ENCODE measurements at regions not wholly inside any gene's neighbourhood (a gene's known extent, or its start where the extent isn't known, plus 50 kb on each side); places are given as distances from the start of the nearest gene placed in this dataset.

GRCh38 chr15:70557521-70558258 is 205.7 kb downstream of the UACA start:
- intact Hi-C loops (cut with micrococcal nuclease), result no loop called here

GRCh38 chr15:70556779-70557178 is 206.6 kb downstream of the UACA start:
- intact Hi-C loops (cut with micrococcal nuclease), result no loop called here

- intact Hi-C loops (cut with micrococcal nuclease), result no loop called here
Measured at GRCh38 chr15:70556151-70556741, 207.1 kb downstream of the UACA start.

- intact Hi-C loops (cut with micrococcal nuclease), result no loop called here
Measured at GRCh38 chr15:70555713-70556112, 207.6 kb downstream of the UACA start.

GRCh38 chr15:70547846-70548487 is 215.4 kb downstream of the UACA start:
- intact Hi-C loops (cut with micrococcal nuclease), result no loop called here

- intact Hi-C loops (cut with micrococcal nuclease), result no loop called here
Measured at GRCh38 chr15:70545526-70545925, 217.8 kb downstream of the UACA start.

GRCh38 chr15:70541511-70541910 is 221.8 kb downstream of the UACA start:
- intact Hi-C loops (cut with micrococcal nuclease), result no loop called here

- intact Hi-C loops (cut with micrococcal nuclease), result no loop called here
Measured at GRCh38 chr15:70539912-70540530, 223.3 kb downstream of the UACA start.

- intact Hi-C loops (cut with micrococcal nuclease), result no loop called here
Measured at GRCh38 chr15:70539409-70539808, 223.9 kb downstream of the UACA start.

GRCh38 chr15:70538278-70538677 is 225.1 kb downstream of the UACA start:
- intact Hi-C loops (cut with micrococcal nuclease), result no loop called here

- intact Hi-C loops (cut with micrococcal nuclease), result loop anchor here (2.0 kb wide), 1 partner anchor 137 kb away; no protein-coding TSS in a partner anchor
Measured at GRCh38 chr15:70535955-70536338, 227.4 kb downstream of the UACA start.

- intact Hi-C loops (cut with micrococcal nuclease), result loop anchor here (2.0 kb wide), 1 partner anchor 137 kb away; no protein-coding TSS in a partner anchor
Measured at GRCh38 chr15:70535071-70535954, 228.0 kb downstream of the UACA start.

- intact Hi-C loops (cut with micrococcal nuclease), result loop anchor here (2.0 kb wide), 1 partner anchor 139 kb away; no protein-coding TSS in a partner anchor
Measured at GRCh38 chr15:70533931-70534742, 229.2 kb downstream of the UACA start.

GRCh38 chr15:70532531-70533186 is 230.7 kb downstream of the UACA start:
- intact Hi-C loops (cut with micrococcal nuclease), result no loop called here

GRCh38 chr15:70531576-70531975 is 231.8 kb downstream of the UACA start:
- intact Hi-C loops (cut with micrococcal nuclease), result no loop called here

GRCh38 chr15:70530906-70531305 is 232.5 kb downstream of the UACA start:
- intact Hi-C loops (cut with micrococcal nuclease), result no loop called here

- intact Hi-C loops (cut with micrococcal nuclease), result no loop called here
Measured at GRCh38 chr15:70530503-70530902, 232.9 kb downstream of the UACA start.

- intact Hi-C loops (cut with micrococcal nuclease), result no loop called here
Measured at GRCh38 chr15:70530017-70530499, 233.3 kb downstream of the UACA start.

- intact Hi-C loops (cut with micrococcal nuclease), result loop anchor here (1.0 kb wide), 2 partner anchors 30 to 37 kb away; no protein-coding TSS in a partner anchor
Measured at GRCh38 chr15:70528816-70529215, 234.5 kb downstream of the UACA start.

All from T-helper 2 cell treated with Interferon-gamma antibody and Interleukin-4, amounts not matched to agents 100 ng/mL and 5 ng/mL, for 36 hours (primary cell).